ENCODE measurements at regions not wholly inside any gene's neighbourhood (a gene's known extent, or its start where the extent isn't known, plus 50 kb on each side); places are given as distances from the start of the nearest gene placed in this dataset.

- Histone ChIP-seq H4K8ac (ENCODE audit: extremely low read depth, insufficient read depth, low read length) (no peak overlapping the region), H2AFZ (ENCODE audit: low read length) (no peak overlapping the region; the same call in 1 of the 2 replicates), H3K14ac (ENCODE audit: insufficient read length) (no peak overlapping the region), H3K9ac (replicated peaks in 1 of 4; ENCODE audit: extremely low read depth in 1 of 4, low read depth in 3 of 4, low read length in 3 of 4) (no peak overlapping the region), H2BK120ac (replicated peaks; ENCODE audit: low read depth, low read length) (no peak overlapping the region), H3K79me2 (ENCODE audit: control insufficient read depth in 1 of 2, insufficient read depth in 2 of 2, low read length in 2 of 2) (no peaks in the 10 kb centered on the region), H3K23me2 (ENCODE audit: low read depth, low read length) (no peaks in the 10 kb centered on the region), H3K36me3 (ENCODE audit: control insufficient read depth in 2 of 4, insufficient read depth in 4 of 4, low read length in 3 of 4) (no peaks in the 10 kb centered on the region), H3K27me3 (replicated peaks in 1 of 4; ENCODE audit: control insufficient read depth in 3 of 4, extremely low read depth in 1 of 4, insufficient read depth in 3 of 4, low read length in 3 of 4) (no peaks in the 10 kb centered on the region), H2BK5ac (ENCODE audit: low read depth, low read length) (no peak overlapping the region), H3K4me3 (ENCODE audit: extremely low read depth in 1 of 4, insufficient read depth in 2 of 4, low read depth in 3 of 4, low read length in 4 of 4) (no peak overlapping the region), H3K27ac (ENCODE audit: low read depth, low read length) (no peak overlapping the region), H2BK12ac (ENCODE audit: low read depth, low read length) (no peak overlapping the region), H2BK20ac (ENCODE audit: low read length) (no peak overlapping the region), H3K56ac (replicated peaks; ENCODE audit: insufficient read length, low read depth, low read length) (no peak overlapping the region), H2BK15ac (ENCODE audit: low read length) (no peak overlapping the region), H3K18ac (ENCODE audit: extremely low read depth, low read length) (no peak overlapping the region), H3K4me1 (replicated peaks in 1 of 4; ENCODE audit: control insufficient read depth in 3 of 4, insufficient read depth in 4 of 4, low read length in 3 of 4) (no peaks in the 10 kb centered on the region), H3K23ac (ENCODE audit: insufficient read length) (no peak overlapping the region), H3K4me2 (ENCODE audit: insufficient read depth in 1 of 2, low read depth in 2 of 2, low read length in 2 of 2) (no peak overlapping the region), H3K79me1 (ENCODE audit: low read depth, low read length) (no peaks in the 10 kb centered on the region), H4K20me1 (replicated peaks in 1 of 2; ENCODE audit: control insufficient read depth in 1 of 2, insufficient read depth in 2 of 2, low read length in 2 of 2) (no peaks in the 10 kb centered on the region), H4K5ac (ENCODE audit: insufficient read length, low read depth, low read length) (no peak overlapping the region), H2AK5ac (ENCODE audit: low read depth, low read length) (no peak overlapping the region), H3K9me3 (ENCODE audit: insufficient read depth in 2 of 2, low read depth in 1 of 2, low read length in 1 of 2) (no peaks in the 10 kb centered on the region), H4K91ac (replicated peaks; ENCODE audit: insufficient read length, low read length) (no peak overlapping the region), H3K4ac (replicated peaks; ENCODE audit: insufficient read length, low read depth, low read length) (no peak overlapping the region)
- ChIA-PET POLR2A (ENCODE audit: partially characterized antibody) (no interaction called here), CTCF (ENCODE audit: partially characterized antibody) (no interaction called here)
- TF ChIP-seq KDM1A (IDR thresholded peaks at IDR 0.05; ENCODE audit: borderline replicate concordance, low read length): no peak
- FAIRE-seq (no peak), DNase-seq (ENCODE audit: low read depth in 1 of 2, low spot score in 2 of 2) (no peak)
- WGBS, 2 experiments (ENCODE audit: extremely low coverage in 1 of 2, insufficient coverage in 1 of 2, insufficient read length in 1 of 2, insufficient replicate concordance in 2 of 2, low coverage in 1 of 2, low lambda C conversion rate in 2 of 2, missing lambda C conversion rate in 1 of 2): 81% methylated on average over 5 of the region's 5 CpGs; no CpG with 5 or more reads in 1 of the 2 experiments
Measured at GRCh38 chr18:30044496-30044895, 998.0 kb downstream of the DSC3 start.
